ENCODE measurements at regions not wholly inside any gene's neighbourhood (a gene's known extent, or its start where the extent isn't known, plus 50 kb on each side); places are given as distances from the start of the nearest gene placed in this dataset.

DNA sequence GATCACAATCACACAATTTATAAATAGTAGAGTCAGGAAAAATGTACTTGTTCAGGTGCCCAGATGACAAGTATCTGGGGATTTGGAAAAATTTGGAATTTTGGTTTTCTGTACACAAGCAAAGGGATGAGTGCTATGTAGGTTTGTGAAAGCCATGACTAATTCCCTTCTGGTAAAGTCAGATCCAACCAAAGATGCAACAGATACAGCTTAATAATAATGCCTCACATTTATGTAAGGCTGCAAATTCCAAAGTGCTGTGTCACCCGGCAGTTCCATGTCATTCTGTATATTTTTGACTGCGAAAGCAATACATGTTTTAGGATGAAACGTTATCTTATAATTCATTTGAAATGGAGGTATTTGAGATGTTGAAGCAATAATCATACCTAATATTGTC, 102.7 kb upstream of the AGBL1 start:
- no peak for DNase-seq (ENCODE audit: low read depth in 3 of 3)

DNA sequence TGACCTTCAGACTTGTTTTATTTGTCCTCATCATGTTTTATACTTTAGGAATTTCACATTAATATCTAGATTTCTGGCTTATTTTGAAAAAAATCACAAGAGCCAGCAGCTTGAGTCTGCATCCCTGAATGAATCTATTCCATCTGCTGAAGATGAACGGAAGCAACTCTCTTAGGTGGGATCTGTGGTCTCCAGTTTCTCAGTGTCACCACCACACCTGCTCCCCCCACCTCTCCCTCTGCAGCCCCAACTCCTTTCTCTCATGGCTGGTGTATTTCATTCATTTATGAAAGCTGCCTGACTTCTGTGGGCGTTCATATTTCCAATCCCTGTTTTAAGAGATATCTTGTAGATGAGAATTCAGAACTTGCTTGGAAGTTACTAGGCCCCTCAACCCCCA, 102.1 kb upstream of the AGBL1 start:
- DNase-seq (ENCODE audit: low read depth in 3 of 3): no peak

DNA sequence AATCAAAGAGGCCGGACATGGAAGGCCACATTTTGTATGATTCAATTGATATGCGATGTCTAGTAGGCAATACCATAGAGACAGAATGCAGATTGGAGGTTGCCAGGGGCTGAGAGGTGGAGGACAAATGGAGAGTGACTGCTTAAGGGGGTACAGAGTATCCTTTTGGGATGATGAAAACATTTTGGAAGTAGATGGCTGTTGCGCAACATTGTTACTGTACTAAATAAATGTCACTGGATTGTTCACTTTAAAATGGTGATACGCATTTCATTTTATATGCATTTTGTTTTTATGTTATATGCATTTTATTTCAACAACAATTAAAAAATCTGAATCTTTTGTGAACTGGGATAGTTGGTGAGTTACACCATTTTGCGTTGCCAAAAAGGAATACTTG, 99.7 kb upstream of the AGBL1 start:
- no peak for DNase-seq (ENCODE audit: low read depth in 3 of 3)

DNA sequence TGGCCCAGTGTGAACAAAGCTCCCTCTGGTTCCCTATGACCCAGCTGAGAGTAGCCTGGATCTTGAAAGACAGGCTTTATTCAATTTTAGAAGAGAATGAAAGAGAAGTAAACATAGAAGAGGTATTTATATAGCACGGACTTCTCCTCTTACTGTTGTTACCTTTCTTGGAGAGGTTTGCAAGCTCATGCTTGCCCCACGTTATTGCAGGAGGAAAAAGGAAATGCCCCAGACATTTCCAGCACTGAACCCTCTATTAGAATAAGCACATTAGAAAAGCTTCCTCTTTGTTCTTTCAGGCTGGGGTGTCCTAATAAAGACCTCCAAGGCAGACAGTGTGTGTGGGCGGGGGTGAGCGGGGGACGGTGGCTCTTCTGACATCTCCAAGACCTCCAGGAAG, 98.7 kb upstream of the AGBL1 start:
- DNase-seq (ENCODE audit: low read depth in 3 of 3): no peak

DNA sequence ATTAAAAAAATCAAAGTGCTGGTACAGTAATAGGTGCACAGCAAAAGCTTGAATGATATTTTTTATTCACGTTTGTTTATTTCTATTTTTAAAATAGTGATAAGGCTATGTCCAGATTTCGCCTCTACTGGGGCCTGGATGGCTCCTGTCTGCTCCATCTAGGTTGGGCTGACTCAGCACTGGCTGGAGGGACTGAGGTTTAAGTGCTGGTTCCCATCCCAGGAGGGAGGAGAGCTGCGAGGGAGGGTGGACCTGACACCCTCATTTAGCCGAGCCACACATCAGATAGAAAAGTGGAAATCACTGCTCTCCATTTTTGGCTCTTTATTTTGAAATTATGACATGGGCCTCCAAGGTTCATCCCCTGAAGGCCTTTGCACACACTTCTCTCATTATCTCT, 95.4 kb upstream of the AGBL1 start:
- no peak for DNase-seq (ENCODE audit: low read depth in 3 of 3)

DNA sequence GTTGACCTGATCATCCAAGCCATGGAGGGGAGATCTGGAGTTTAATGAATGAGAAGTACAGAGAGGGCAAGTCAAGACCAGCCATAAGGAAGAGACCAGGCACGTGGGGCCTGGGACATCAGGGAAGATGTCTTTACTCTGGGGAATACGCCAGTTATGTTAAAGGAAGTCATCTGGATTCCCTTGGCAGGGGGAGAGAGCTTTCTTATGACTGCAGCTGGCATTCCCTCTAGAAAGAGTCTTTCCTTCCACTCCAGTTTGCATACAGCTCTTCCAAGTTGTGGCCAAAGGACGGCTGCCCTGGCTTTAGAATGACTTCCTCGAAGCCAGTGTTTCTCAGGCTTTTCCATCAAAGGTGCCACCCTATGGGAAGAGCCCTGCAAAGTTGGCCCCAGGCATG, 93.6 kb upstream of the AGBL1 start:
- no peak for DNase-seq (ENCODE audit: low read depth in 3 of 3)

DNA sequence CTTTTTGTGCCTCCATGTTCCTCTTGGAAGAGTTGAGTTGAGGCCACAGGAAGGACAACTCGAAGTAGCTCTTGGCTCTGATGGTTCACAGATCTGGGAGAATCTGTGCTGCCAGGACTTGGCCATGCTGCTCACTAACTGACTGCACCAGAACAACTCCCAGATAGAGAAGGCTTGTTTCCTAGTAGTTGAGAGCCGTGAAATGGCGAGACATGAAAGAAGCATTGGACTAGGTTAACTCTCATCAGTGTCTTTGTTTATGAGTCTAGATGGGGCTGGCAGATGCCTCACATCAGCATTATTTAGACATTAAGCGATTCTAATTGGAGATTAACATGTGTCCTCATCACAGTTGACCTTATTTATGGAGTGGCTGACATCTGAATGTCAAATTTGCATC, 92.9 kb upstream of the AGBL1 start:
- no peak for DNase-seq (ENCODE audit: low read depth in 3 of 3)

DNA sequence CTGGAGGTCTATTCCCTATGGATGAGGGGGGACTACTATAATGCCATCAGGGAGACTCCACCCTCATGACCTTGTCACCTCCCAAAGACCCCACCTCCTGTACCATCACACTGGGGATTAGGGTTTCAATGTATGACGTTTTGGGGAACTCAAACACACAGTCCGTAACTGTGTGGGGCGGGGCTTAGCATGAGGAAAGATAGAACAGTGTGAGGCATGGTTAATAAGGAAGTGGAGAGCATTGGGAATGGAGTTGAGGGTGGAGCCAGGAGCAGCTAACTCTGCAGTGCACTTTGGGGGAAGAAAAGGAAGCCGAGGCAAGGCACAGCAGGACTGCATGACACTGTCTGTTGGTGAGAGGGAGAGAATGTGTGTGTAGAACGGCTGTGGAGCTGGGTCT, 90.9 kb upstream of the AGBL1 start:
- DNase-seq (ENCODE audit: low read depth in 3 of 3): no peak

DNA sequence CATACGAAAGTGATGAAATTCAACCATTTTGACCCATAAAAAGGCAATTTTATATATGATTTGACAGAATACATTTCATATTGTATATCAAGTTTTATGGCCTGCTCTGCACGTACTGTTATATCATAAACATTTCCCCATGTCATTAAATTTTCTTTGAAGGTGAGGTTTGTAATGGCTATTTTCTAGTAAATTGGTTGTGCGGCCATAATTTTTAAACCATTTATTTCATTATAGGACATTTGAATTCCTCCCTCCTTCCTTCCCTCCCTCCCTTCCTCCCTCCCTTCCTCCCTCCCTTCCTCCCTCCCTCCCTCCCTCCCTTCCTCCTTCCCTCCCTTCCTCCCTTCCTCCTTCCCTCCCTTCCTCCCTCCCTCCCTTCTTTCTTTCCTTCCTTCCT, 87.4 kb upstream of the AGBL1 start:
- DNase-seq (ENCODE audit: low read depth in 3 of 3): no peak

DNA sequence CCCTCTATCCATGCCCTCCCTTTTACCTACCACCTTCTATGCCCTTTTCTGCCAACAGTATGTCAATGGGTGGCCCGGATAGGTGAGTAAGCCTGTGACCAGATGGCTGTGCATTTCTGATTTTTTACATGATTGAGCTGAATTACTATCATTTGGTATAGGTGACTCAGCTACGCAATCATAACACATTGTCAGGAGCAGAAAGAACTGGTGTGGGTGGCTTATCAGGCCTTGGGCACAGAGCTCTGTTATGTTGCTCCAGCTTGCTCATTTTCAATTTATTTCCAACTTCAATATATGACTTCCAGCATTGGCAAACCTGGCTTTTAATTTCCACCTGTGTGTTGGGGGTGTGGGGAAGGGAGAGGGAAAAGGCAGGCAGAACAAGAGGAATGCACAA, 86.6 kb upstream of the AGBL1 start:
- DNase-seq (ENCODE audit: low read depth in 3 of 3): no peak

DNA sequence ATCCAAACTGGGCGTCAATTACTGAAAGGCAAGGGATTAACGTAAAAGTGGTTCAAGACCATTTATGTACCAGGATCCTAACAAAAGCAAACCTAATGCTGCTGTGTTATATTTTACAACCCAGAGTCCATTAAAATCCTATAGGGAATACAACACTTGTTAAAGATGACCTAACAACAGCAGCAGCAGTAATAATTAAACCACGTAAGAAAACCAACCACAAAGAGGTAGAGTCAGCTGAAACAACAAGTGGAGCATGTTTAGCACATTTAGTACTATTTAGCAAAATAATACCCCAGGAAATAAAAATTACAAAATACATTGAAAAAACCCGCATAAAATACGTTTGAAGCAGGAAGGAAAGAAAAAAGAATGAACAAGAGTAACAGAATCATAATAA, 82.1 kb upstream of the AGBL1 start:
- DNase-seq (ENCODE audit: low read depth in 3 of 3): no peak

DNA sequence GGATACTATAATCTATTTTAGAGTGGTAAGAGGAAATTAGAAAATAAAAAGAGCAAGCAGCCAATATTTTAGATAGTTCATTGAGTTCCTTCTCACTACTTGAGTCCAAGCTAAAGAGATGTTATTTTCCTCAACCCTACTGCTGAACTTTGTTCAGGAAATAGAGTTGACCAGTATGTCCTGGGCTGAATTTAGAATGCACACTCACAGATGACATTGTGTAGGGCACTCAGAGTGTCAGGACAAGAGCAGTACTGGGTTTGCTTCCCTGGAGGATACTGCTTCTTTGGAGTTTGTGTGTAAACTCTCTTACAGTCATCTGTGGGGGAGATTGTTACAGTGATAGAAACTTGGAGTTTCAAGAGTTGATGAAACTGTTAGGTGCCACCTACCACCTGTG, 80.0 kb upstream of the AGBL1 start:
- DNase-seq (ENCODE audit: low read depth in 3 of 3): no peak

DNA sequence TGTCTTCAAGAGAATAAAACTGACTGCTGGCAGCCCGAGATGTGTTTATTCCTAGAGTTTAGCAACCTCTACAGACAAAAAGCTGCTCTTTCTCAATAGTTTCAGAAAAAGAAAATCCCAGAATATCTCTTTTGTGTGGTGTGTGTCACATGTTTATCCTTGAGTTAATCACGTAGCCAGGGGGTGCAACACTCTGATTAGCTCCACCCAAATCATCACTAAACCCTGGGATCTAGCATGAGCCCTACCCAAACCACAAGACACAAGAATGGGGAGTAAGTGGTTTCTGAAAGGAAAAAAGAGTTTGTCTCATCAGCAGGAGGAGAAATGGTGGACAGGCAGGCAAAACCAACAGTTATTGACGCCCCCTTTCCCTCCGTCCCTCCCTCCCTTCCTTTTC, 78.5 kb upstream of the AGBL1 start:
- no peak for DNase-seq (ENCODE audit: low read depth in 3 of 3)

DNA sequence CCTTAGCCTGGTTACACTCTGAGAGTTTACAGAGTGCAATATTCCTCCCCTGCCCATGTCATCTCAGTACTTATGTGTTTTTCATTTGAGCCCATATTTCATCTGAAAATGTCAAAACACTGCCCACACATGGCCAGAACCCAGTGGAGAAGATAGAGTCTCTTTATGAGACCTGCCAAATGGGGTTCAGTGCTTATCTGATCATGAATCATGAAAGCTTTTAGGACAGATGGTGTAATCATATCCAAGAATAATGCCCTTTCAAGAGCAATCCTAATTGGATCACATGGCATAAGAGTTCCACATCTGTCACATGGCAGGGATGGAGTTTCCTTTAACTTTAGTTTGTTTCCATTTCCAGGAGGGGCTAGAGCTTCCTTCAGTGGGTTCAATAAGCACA, 77.2 kb upstream of the AGBL1 start:
- no peak for DNase-seq (ENCODE audit: low read depth in 3 of 3)

DNA sequence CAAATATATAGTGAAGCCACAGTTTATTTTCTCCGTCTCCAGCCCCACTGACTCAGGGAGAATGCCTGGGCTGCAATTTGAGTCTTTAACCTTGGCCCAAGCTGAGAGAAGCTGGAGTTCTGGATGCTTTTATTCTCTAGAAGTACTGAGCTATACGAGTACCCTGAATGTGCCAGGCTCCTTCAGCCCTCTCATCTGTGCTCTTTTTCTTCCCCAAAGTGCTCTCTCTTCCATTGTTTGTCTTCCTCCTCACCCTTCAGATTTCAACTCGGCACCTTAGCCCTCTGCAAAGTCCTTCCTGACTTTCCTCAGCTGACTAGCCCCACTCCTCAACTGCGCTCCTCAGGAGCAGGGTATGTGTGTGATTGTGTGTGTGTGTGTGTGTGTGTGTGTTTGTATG, 75.6 kb upstream of the AGBL1 start:
- DNase-seq (ENCODE audit: low read depth in 3 of 3): no peak

DNA sequence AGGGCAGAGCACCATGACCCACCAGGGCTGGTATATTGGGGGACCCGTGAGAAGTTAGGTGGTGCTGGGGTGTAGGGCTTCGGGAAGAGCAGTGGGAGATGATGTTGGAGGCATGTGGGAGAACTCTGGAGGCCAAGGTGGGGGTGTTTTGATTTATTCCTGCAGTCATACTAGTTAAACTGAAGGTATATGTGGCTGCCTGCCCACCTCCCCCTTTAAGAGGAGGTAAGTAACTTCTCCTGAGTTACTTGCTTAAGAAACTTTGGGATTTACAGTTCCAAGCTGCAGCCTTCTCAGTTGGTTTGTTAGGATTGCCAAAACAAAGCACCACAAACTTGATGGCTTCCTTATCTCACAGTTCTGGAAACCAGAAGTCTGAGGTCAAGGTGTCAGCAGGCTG, 73.1 kb upstream of the AGBL1 start:
- DNase-seq (ENCODE audit: low read depth in 3 of 3): no peak

DNA sequence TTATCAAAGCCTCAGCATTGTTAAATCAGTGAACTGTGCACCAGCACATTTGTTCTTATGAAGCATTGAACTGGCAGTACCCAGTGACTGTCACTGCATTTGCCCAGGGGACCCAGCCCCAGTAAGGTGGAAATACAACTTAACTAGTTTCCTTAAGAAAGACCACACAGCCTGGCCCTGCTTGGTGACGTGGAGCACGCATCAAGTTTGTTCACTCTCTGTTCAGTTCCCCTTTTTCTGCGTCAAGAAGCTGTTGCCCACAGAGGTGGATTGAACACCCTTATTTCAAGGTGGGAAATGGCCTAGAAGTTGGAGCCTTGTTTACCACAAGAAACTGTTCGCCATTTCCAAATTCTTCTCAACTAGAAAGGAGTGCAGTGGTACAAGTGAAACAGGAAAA, 69.9 kb upstream of the AGBL1 start:
- DNase-seq (ENCODE audit: low read depth in 3 of 3): no peak

DNA sequence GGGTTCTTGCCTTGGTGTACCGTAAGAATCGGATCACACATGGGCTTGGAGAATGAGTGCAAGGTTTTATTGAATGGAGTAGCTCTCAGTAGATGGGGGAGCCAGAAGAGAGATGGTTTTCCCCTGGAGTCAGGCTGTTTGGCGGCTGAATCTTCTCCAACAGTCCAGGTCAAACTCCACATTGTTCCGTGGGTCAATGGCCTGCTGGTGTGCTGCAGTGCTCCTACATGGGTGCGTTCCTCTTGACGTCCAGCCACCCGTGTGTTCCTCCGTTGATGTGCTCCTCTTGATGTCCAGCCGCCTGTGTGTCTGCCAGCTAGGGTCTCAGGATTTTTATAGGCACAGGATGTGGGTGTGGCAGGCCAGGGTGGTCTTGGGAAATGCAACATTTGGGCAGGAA, 69.3 kb upstream of the AGBL1 start:
- no peak for DNase-seq (ENCODE audit: low read depth in 3 of 3)

DNA sequence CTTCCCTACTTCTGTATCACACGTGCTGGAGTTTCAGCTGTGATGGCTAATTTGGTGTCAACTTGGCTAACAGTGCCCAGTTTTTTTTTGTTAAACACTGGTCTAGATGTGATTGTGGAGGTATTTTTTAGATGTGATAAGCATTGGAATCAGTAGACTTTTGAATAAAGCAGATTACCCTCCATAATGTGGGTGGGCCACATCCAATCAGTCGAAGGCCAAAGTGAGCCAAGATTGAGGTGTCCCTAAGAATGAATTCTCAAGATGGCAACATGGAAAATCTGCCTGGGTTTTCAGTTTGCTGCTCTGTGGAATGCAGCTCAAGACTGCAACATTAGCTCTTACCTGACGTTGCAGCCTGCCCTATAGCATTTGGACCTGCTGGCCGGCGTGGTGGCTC, 68.8 kb upstream of the AGBL1 start:
- DNase-seq (ENCODE audit: low read depth in 3 of 3): no peak

DNA sequence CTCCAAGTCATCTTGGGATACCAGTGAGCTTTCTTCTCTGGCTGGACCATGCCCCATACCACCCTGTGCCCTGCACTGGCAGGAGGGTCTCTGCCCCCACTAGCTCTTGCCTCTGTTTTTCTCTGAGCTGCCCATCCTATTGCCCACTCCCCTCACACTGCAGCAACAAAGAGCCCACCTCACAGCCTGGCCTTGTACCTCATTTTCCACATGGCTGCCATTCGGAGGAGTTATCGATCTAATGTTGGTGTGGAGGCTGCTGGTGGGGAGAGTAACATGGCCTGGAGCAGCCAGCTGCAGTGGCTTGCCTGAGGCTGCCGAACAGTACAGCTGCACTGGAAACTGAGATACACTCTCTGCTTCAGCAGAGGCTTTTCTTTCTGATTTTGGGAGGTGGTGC, 65.7 kb upstream of the AGBL1 start:
- DNase-seq (ENCODE audit: low read depth in 3 of 3): no peak

DNA sequence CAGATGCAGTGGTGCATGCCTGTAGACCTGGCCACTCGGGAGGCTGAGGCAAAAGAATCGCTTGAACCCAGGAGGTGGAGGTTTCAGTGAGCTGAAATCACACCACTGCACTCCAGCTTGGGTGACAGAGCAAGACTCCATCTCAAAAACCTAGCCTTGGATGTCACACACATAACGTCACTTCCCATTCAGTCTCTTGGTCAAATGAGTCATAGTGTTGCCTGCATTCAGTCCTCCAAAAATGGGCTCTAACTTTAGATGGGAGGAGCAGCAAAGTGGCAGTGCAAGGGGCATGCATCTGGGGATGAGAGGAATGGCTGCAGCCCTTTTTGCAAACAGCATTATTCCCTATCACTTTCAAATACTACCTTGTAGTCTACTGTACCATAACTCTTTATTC, 62.9 kb upstream of the AGBL1 start:
- DNase-seq (ENCODE audit: low read depth in 3 of 3): no peak

DNA sequence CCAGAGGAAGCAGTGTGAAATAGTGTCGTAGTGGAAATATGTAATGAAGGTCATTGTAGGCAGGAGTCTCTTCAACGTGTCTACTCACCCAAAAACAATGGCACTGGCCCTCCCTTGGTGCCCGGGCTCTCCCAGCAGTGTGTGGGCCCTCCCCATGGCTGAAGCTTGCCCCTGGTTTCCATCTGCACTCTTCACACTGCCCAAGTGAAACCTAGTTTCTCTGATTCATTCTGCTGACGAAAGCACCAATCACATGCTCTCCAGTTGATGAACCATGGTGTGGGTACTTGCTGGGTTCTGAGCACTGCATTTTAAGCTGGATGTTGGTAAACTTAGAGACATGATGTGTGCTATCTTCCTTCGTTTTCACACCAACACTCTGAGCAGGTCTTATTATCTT, 61.0 kb upstream of the AGBL1 start:
- DNase-seq (ENCODE audit: low read depth in 3 of 3): no peak

DNA sequence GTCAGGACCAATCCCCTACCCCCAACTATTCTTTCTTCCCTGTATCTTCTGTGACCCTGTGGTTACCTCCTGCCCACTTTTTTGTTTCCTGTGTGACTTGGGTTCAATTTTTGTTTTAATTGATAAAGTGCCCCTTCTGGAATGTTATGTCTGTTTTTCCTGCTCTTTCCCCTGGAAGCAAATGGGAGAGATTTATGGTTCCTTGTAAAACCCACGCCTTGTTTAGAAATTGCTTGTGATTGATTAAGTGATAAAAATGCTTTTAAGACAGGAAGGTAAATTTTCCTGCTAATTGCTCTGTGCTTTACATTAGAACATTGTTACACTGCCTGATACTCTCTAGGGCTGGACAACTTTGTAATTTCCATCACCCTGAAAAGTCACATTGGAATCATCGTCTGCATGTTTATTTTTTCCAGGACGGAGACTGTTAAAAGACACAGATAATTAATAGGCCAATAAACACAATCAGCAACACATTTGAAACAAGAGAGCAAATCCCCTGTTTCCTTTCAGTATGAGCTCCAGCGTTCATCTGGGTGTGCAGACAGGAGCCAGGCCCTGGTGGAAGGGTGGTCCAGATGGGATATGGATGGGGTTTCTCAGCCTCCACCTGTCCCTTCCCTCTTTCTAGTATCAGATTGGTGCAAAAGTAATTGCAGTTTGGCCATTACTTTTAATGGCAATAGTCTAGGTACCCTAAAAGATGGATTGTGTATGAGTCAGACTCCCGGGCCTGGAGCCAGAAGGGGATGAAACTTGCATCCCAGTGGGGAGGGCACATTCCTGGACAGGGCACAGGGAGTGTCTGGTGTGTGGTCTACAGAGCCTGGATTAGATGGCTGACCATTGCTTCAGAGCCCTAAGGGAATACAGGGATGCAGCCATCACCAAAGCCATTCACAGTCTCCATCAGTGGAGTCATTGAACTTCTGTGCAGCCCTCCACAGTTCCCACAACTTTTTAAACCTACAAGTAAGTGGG, 58.1 kb upstream of the AGBL1 start:
- no peak for DNase-seq (ENCODE audit: low read depth in 3 of 3)

DNA sequence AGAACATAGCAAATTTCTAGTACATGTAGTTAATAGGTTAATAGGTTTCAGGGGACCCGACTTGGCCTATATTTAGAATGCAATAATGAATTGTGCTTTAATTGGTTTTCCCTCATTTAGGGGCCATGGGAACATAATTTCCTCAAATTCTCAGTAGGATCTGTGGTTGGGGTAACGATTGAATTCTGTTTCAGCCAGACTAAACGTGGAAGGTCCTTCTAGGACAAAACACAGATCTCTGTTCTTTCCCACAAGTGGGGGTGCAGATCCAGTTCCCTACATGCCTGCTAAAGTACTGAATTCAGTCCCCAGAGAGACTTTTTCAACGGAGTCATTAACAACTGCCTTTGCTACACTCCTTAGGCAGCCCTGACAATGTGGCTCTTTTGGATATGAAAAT, 50.7 kb upstream of the AGBL1 start:
- no peak for DNase-seq (ENCODE audit: low read depth in 3 of 3)

All from stimulated activated CD4-positive, alpha-beta T cell treated with anti-CD3 and anti-CD28 coated beads, TNF-alpha, amount 100 ng/mL, for 48 hours (primary cell).